NB4 (cell line): ENCODE measurements at regions not wholly inside any gene's neighbourhood (a gene's known extent, or its start where the extent isn't known, plus 50 kb on each side); places are given as distances from the start of the nearest gene placed in this dataset.

Experiments used
- CTCF ChIP-seq: IDR thresholded peaks from one replicate; pipeline ENCODE4 v1.5.1; 2012; ENCODE audit warnings: low read depth, low read length
- MAX ChIP-seq: IDR thresholded peaks from 2 replicates; pipeline ENCODE4 v1.6.1; 2011; ENCODE audit warnings: low read depth, low read length

- no peak for TF ChIP-seq MAX
- TF ChIP-seq CTCF, result no peak
Measured at GRCh38 chr2:215576572-215576971, 140.7 kb upstream of the FN1 start.
